ENCODE measurements at regions not wholly inside any gene's neighbourhood (a gene's known extent, or its start where the extent isn't known, plus 50 kb on each side); places are given as distances from the start of the nearest gene placed in this dataset.

DNA sequence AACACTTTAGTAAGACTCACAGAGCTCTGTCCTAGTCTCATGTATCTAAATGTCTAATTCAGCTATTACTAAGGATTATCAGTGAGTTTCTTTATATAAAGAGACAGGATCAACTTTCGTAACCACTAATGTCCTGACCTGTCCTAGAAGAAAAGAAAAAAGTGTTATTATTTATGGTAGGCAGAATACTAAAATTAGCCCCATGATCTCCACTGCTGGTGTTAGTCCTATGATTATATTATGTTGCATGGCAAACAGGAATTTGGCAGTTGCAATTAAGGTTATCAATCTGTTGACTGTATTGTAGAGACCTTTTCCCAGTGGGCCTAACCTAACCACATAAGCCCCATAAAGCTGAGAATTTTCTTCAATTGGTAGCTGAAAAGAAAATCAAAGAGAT is 132.9 kb upstream of the DIO2 start:
- no peak for TF ChIP-seq RELA (CRISPR knock-in tag; IDR thresholded peaks at IDR 0.05; ENCODE audit: borderline replicate concordance)
- no peak for TF ChIP-seq CBFB (CRISPR knock-in tag; IDR thresholded peaks at IDR 0.05; ENCODE audit: low read depth)
- TF ChIP-seq, protein P1, sequence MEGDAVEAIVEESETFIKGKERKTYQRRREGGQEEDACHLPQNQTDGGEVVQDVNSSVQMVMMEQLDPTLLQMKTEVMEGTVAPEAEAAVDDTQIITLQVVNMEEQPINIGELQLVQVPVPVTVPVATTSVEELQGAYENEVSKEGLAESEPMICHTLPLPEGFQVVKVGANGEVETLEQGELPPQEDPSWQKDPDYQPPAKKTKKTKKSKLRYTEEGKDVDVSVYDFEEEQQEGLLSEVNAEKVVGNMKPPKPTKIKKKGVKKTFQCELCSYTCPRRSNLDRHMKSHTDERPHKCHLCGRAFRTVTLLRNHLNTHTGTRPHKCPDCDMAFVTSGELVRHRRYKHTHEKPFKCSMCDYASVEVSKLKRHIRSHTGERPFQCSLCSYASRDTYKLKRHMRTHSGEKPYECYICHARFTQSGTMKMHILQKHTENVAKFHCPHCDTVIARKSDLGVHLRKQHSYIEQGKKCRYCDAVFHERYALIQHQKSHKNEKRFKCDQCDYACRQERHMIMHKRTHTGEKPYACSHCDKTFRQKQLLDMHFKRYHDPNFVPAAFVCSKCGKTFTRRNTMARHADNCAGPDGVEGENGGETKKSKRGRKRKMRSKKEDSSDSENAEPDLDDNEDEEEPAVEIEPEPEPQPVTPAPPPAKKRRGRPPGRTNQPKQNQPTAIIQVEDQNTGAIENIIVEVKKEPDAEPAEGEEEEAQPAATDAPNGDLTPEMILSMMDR (IDR thresholded peaks at IDR 0.05), result no peak
- no peak for TF ChIP-seq RORB (CRISPR knock-in tag; IDR thresholded peaks at IDR 0.05)
- TF ChIP-seq ATF1 (CRISPR knock-in tag; IDR thresholded peaks at IDR 0.05), result no peak
- no peak for TF ChIP-seq TEAD1 (CRISPR knock-in tag; IDR thresholded peaks at IDR 0.05)
- TF ChIP-seq ZNF416 (CRISPR knock-in tag; IDR thresholded peaks at IDR 0.05), result no peak
